Activated T-cell treated with anti-CD3 and anti-CD28 coated beads, Interleukin-2, amount 50 U/mL, for 48 hours (primary cell): ENCODE measurements at regions not wholly inside any gene's neighbourhood (a gene's known extent, or its start where the extent isn't known, plus 50 kb on each side); places are given as distances from the start of the nearest gene placed in this dataset.

Source experiments
- DNase-seq, 2 experiments: peaks; one replicate each; pipeline ENCODE4 v3.0.0-alpha.2; 2020

GRCh38 chr9:95653246-95653645 is 136.5 kb upstream of the PTCH1 start:
- no peak for DNase-seq

GRCh38 chr9:95650720-95651119 is 133.9 kb upstream of the PTCH1 start:
- no peak for DNase-seq

- no peak for DNase-seq
These were observed 133.0 kb upstream of the PTCH1 start for GRCh38 chr9:95649801-95650213.

- DNase-seq = no peak
These were observed 131.5 kb upstream of the PTCH1 start for GRCh38 chr9:95648225-95648624.

GRCh38 chr9:95645992-95646391 is 129.2 kb upstream of the PTCH1 start:
- no peak for DNase-seq

- DNase-seq = no peak
These were observed 128.8 kb upstream of the PTCH1 start for GRCh38 chr9:95645579-95645978.

GRCh38 chr9:95644377-95644776 is 127.6 kb upstream of the PTCH1 start:
- DNase-seq = no peak

- DNase-seq = no peak
These were observed 126.8 kb upstream of the PTCH1 start for GRCh38 chr9:95643619-95644018.

- no peak for DNase-seq
These were observed 125.4 kb upstream of the PTCH1 start for GRCh38 chr9:95642189-95642588.

GRCh38 chr9:95641586-95641985 is 124.8 kb upstream of the PTCH1 start:
- DNase-seq = no peak

- no peak for DNase-seq
These were observed 123.6 kb upstream of the PTCH1 start for GRCh38 chr9:95640336-95640735.

- no peak for DNase-seq
These were observed 119.4 kb upstream of the PTCH1 start for GRCh38 chr9:95635986-95636671.

- DNase-seq = no peak
These were observed 117.8 kb upstream of the PTCH1 start for GRCh38 chr9:95634536-95634935.

GRCh38 chr9:95634114-95634513 is 117.3 kb upstream of the PTCH1 start:
- no peak for DNase-seq

- no peak for DNase-seq
These were observed 112.8 kb upstream of the PTCH1 start for GRCh38 chr9:95629585-95629984.

GRCh38 chr9:95627802-95628201 is 111.0 kb upstream of the PTCH1 start:
- DNase-seq = no peak

GRCh38 chr9:95626885-95627558 is 110.3 kb upstream of the PTCH1 start:
- DNase-seq = peak; percentile 43 to 55

- no peak for DNase-seq
These were observed 109.6 kb upstream of the PTCH1 start for GRCh38 chr9:95626341-95626740.

GRCh38 chr9:95623640-95624039 is 106.9 kb upstream of the PTCH1 start:
- no peak for DNase-seq

GRCh38 chr9:95620722-95621121 is 104.0 kb upstream of the PTCH1 start:
- no peak for DNase-seq

- no peak for DNase-seq
These were observed 103.5 kb upstream of the PTCH1 start for GRCh38 chr9:95620314-95620713.

- DNase-seq = no peak
These were observed 98.5 kb upstream of the PTCH1 start for GRCh38 chr9:95615246-95615645.

- no peak for DNase-seq
These were observed 96.9 kb upstream of the PTCH1 start for GRCh38 chr9:95613670-95614069.

GRCh38 chr9:95611354-95611753 is 94.6 kb upstream of the PTCH1 start:
- no peak for DNase-seq
